Suppressor macrophage treated with lipopolysaccharide for 4 hours (primary cell): ENCODE measurements at regions not wholly inside any gene's neighbourhood (a gene's known extent, or its start where the extent isn't known, plus 50 kb on each side); places are given as distances from the start of the nearest gene placed in this dataset.
"Not testable (repeated sequence)": the region's sequence is repeated elsewhere in the genome, so short reads cannot be mapped to it uniquely, and the experiment has no call there.

Experiments used
- DNase-seq: peaks from one replicate; pipeline ENCODE4 v3.0.0-alpha.2; 2020

GRCh38 chr5:10125116-10125515, 124.6 kb downstream of the ATPSCKMT start:
- no peak for DNase-seq

DNA sequence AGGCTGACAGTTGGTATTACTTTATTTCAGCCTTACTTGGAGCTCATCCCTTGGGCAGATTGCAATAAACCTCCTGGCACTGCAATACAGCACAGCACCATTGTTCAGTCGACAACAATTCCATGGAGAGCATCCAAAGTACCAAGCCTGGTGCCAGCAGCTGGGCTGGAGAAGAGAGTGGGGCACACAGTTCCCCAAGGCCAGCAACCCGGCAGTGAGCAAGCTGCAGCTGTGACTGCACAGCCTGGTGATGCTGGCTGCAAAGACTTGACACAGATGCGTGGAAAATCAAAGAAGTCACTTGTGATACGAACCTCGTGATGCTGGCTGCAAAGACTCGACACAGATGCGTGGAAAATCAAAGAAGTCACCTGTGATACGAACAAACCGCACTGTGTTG, 125.4 kb downstream of the ATPSCKMT start:
- no peak for DNase-seq

- DNase-seq = no peak
These were observed 126.3 kb downstream of the ATPSCKMT start for GRCh38 chr5:10123254-10123989.

DNA sequence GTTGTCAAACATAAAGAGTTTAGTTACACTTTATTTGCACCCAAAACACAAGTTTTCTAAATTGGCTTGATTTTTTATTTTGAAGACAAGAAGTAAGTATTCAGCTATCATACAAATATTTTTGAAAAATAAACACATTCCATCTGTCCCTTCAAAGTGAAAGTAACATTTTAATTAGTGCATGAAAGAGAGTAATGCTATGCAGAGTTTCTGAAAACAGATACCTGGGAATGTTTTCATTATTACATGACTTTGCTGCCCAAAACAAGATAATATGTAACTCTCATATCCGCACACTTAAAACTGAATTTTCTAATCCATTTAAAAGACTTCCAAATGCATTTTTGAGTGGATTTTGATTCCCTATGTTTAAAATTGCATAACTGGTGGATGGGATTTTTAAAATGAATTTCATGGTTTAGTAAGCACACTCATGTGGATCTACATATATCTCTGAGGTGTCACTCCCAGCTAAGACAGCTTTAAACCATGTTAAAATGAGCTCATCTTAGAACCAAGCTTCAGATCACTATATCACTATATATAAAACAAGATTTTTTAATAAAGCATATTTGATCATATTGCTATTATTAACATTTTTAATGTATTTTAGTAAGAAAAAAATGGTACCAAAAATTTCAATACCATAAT, 127.5 kb downstream of the ATPSCKMT start:
- DNase-seq = no peak

- DNase-seq = no peak
These were observed 128.8 kb downstream of the ATPSCKMT start for GRCh38 chr5:10120934-10121333.

GRCh38 chr5:10118150-10118549, 131.5 kb downstream of the ATPSCKMT start:
- DNase-seq = no peak

- no peak for DNase-seq
These were observed 133.1 kb downstream of the ATPSCKMT start for GRCh38 chr5:10116594-10116993.

GRCh38 chr5:10115669-10116068, 134.0 kb downstream of the ATPSCKMT start:
- DNase-seq = no peak

GRCh38 chr5:10111571-10111970, 138.1 kb downstream of the ATPSCKMT start:
- no peak for DNase-seq

DNA sequence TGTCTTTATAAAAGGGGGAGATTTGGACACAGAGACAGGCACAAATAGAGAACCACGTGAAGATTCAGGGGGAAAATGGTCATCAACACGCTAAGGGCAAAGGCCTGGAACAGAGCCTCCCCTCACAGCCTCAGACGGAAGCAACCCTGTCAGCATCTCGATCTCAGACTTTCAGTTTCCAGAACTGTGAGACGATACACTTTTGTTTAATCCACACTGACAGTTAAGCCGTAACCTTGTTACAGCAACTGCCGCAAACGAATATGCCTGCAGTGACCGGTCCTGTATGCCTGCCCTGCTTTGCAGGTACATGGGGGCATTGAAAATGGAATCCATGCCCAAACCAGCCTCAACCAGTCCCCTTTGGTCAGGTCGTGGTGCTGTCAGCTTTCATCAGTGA, 139.5 kb downstream of the ATPSCKMT start:
- no peak for DNase-seq

GRCh38 chr5:10109299-10109698, 140.4 kb downstream of the ATPSCKMT start:
- no peak for DNase-seq

DNA sequence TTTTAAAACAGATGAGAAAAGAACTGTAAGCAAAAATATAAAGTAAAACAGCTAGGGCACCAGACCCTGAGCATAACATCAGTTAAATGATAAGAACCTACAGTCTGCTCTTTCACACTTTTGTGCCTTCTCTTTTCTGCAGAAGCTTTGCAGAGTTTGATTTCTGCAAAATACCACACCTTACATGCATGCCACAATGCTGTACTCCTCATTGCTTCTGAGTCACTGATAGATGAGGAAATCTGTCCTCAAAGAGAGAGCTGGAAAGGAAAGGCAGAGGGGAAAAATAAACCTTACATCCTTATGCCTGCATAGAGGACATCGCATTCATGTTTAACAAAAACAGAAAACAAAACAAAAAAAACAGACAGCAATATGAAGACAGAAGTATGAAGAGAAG, 142.9 kb downstream of the ATPSCKMT start:
- no peak for DNase-seq

GRCh38 chr5:10106285-10106684, 143.4 kb downstream of the ATPSCKMT start:
- no peak for DNase-seq

- no peak for DNase-seq
These were observed 146.8 kb downstream of the ATPSCKMT start for GRCh38 chr5:10102706-10103497.

GRCh38 chr5:10102235-10102634, 147.5 kb downstream of the ATPSCKMT start:
- not testable (repeated sequence) for DNase-seq

DNA sequence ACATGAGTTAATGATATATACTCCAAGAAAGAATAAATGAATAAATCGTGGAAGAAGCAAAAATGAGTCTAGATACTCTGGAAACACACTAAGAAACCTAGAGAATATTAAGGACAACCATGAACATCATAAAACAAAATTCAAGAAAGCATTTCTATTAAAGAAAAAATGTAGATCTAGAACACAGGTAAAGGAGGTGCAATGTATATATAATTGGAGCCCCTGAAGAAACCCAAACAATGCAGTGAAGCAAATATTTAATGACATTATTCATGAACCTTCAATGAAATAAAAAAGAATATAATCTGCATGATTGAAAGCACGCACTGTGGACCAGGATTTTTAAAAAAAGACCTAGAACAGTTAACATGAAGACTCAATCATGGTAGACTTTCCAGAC, 150.1 kb downstream of the ATPSCKMT start:
- DNase-seq = no peak

DNA sequence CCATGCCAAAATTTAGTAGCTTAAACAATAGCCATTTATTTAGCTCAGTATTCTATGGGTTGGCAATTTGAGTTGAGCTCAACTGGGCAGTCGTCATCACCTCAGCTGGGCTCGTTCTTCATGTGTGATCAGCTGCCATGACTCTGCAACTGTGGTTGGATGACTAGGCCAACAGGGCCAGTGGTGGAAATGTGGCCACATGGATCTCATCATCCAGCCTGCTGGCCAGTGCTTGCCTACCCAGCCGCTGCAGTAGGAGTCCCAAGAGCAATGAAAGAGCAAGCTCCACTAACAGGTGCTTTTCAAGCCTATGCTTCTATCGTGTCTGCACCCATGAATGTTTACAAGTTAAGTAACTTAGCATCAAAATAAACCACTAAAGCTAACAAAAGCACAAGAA, 158.0 kb downstream of the ATPSCKMT start:
- DNase-seq = no peak

DNA sequence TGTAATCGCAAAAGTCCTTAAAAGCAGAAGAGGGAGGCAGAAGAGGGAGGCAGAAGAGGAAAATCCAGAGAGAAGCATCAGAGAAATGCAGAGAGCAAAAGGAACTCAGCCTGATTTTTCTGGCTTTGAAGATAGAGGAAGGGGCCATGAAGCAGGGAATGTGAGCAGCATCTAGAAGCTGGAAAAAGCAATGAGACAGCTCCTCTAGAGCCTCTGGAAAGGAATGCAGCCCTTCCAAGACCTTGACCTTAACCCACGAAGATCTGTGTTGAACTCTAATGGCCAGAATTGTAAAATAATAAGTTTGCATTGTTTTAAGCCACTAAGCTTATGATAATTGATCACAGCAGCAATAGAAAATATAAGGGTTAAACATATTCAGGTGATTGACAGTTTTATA, 159.6 kb downstream of the ATPSCKMT start:
- DNase-seq = no peak

DNA sequence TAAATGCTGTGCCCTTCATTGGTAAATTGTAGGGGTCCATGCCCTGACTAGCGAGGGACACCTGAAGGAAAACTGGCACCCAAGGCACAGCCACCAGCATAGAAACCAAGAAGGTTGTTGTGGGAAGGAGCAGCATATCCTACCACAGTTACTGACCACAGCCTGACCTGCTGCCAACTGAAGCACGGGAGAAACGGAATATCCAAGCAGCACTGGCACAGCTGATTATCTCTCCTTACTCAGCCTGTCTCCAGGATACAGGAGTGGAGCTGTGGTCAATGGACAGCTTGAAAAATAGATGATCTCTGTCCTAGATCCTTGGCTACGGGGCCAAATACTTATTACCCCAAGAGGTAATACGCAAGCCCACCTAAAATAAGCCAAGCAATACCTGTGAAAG, 164.5 kb downstream of the ATPSCKMT start:
- DNase-seq = no peak

GRCh38 chr5:10081584-10081983, 168.1 kb downstream of the ATPSCKMT start:
- no peak for DNase-seq

- DNase-seq = no peak
These were observed 171.7 kb downstream of the ATPSCKMT start for GRCh38 chr5:10077791-10078545.

GRCh38 chr5:10073441-10074104, 176.1 kb downstream of the ATPSCKMT start:
- DNase-seq = no peak
